ENCODE measurements at regions not wholly inside any gene's neighbourhood (a gene's known extent, or its start where the extent isn't known, plus 50 kb on each side); places are given as distances from the start of the nearest gene placed in this dataset.

DNA sequence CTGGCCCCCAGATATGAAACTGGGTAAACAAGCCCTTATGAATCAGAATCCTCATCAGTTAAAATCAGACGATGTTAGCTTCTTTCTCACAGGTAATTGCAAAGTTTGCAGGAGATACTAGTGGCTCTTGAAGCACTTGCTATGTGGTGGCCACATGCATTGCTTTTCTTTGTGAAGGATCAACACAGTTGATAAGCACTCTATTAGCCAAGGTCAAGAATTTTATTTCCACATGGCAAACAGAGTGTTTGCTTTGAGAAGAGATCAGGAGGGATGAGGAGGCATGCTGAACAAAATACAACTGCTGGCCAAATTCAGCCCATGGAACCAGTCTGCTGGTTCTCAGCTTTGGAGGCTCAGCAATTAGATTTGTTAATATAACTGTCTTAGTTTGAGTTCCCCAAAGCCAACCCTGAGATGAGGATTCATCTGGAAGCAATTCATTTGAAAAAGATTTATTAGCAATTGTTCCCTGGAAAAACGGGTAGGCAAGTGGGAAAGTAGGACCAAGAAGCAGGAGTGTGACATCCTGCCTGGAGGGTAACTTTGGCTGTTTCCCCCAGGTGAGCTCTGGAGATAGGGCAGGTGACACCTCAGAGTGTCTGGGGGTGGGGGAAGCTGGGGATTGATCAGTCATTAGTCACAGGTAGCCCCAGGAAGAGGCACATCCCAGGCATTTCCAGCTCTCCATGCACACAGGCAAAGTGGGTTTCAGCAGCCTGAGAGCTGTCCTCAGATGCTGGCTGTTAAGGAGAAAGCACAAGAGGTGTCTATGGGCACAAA, 180.3 kb downstream of the ABHD5 start:
- no peak overlapping the region for H3K4me3 Mint-ChIP-seq
- H3K36me3 Mint-ChIP-seq: no peaks in the 10 kb centered on the region
- no peak overlapping the region for H3K27ac ChIP-seq (ENCODE audit: low read depth, low read length)
- no peak for DNase-seq
- no peak overlapping the region for H3K27ac Mint-ChIP-seq
- no peaks in the 10 kb centered on the region for H3K4me1 ChIP-seq (ENCODE audit: insufficient read depth, low read length)
- peaks cover 20 to 56% of the 10 kb centered on the region in 2 donors for H3K27me3 Mint-ChIP-seq
- H3K27me3 ChIP-seq (ENCODE audit: insufficient read depth, low read length, poor library complexity, severe bottlenecking): no peaks in the 10 kb centered on the region
- no peaks in the 10 kb centered on the region for H3K9me3 Mint-ChIP-seq
- H3K4me1 Mint-ChIP-seq: no peaks in the 10 kb centered on the region
- no peaks in the 10 kb centered on the region for H3K9me3 ChIP-seq (ENCODE audit: low read length)
- no peaks in the 10 kb centered on the region for H3K36me3 ChIP-seq (ENCODE audit: insufficient read depth, low read length)
- POLR2A ChIA-PET: no interaction called here
- CTCF ChIA-PET: interaction anchor here (1.9 kb wide), 1 partner anchor 9 kb away, joined by 4 read pairs; no protein-coding TSS in a partner anchor
- no peak overlapping the region for H3K4me3 ChIP-seq (ENCODE audit: low read length)

DNA sequence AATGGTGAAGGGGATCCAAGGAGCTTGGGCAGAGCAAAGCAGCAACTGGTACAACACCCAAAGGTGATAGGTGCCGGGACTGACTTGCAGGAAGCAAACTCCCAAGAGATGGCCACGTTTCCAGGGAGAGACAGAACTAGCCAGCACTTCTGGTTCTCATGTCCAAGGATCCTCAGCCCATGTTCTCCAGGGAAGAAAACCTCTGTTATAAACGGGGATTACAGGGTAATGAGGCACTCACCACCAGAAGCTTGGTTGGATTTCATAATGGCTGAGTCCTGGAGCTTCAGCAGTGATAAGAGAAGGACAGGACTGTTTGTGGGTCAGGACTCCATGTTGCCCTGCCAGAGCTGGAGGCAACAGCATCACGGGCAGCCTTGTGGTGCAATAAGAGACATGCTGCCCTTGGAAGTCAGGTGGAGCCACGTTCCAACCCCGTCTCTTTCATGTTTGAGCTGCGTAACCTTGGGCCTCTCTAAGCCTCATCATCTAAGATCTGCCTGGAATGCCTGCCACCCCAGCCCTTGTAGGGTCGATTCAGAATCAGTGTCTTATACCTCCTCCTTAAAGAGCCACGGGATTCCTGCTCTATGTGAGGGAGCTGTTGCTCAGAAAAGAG, 181.0 kb downstream of the ABHD5 start:
- H3K27ac ChIP-seq (ENCODE audit: low read depth, low read length): no peak overlapping the region
- CTCF ChIA-PET: interaction anchor here (1.9 kb wide), 1 partner anchor 9 kb away, joined by 4 read pairs; no protein-coding TSS in a partner anchor

DNA sequence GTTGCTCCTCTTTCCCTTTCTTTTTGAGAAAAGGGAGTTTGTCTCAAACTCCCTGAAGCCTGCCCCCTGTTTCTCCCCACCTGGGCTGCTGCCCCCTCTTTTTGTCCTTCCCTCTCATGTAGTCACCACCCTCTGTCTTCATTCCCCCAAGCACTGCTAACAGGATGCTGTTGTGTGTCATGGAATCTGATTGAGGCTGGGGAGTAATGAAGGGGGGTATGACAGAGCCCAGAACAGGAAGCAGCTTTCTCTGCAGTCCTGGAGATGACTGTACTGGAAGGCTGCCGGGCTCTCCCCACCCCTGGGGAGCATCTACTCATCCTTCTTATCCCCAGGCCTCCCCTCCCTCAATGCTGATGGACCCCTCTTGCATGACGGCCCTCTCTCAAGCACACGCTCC, 181.6 kb downstream of the ABHD5 start:
- H3K9me3 Mint-ChIP-seq: no peaks in the 10 kb centered on the region
- peaks cover 21 to 59% of the 10 kb centered on the region in 2 donors for H3K27me3 Mint-ChIP-seq
- H3K36me3 Mint-ChIP-seq: no peaks in the 10 kb centered on the region
- Histone ChIP-seq H3K27ac (ENCODE audit: low read depth, low read length) (no peak overlapping the region), H3K4me3 (ENCODE audit: low read length) (no peak overlapping the region), H3K4me1 (ENCODE audit: insufficient read depth, low read length) (no peaks in the 10 kb centered on the region), H3K36me3 (ENCODE audit: insufficient read depth, low read length) (no peaks in the 10 kb centered on the region), H3K27me3 (ENCODE audit: insufficient read depth, low read length, poor library complexity, severe bottlenecking) (no peaks in the 10 kb centered on the region), H3K9me3 (ENCODE audit: low read length) (no peaks in the 10 kb centered on the region)
- no peak overlapping the region for H3K4me3 Mint-ChIP-seq
- H3K4me1 Mint-ChIP-seq: no peaks in the 10 kb centered on the region
- peak overlapping the region in 1 of 8 donors; percentile 44 for H3K27ac Mint-ChIP-seq
- DNase-seq: no peak
- ChIA-PET POLR2A (no interaction called here), CTCF (no interaction called here)

More for the DNA sequence above, 181.0 kb downstream of the ABHD5 start:
- Mint-ChIP-seq H3K27ac (no peak overlapping the region), H3K9me3 (no peaks in the 10 kb centered on the region), H3K27me3 (peaks cover 23 to 58% of the 10 kb centered on the region in 2 donors), H3K4me3 (no peak overlapping the region), H3K4me1 (no peaks in the 10 kb centered on the region), H3K36me3 (no peaks in the 10 kb centered on the region)
- Histone ChIP-seq H3K27me3 (ENCODE audit: insufficient read depth, low read length, poor library complexity, severe bottlenecking) (no peaks in the 10 kb centered on the region), H3K36me3 (ENCODE audit: insufficient read depth, low read length) (no peaks in the 10 kb centered on the region), H3K4me3 (ENCODE audit: low read length) (no peak overlapping the region), H3K4me1 (ENCODE audit: insufficient read depth, low read length) (no peaks in the 10 kb centered on the region), H3K9me3 (ENCODE audit: low read length) (no peaks in the 10 kb centered on the region)
- no peak for DNase-seq
- POLR2A ChIA-PET: no interaction called here

DNA sequence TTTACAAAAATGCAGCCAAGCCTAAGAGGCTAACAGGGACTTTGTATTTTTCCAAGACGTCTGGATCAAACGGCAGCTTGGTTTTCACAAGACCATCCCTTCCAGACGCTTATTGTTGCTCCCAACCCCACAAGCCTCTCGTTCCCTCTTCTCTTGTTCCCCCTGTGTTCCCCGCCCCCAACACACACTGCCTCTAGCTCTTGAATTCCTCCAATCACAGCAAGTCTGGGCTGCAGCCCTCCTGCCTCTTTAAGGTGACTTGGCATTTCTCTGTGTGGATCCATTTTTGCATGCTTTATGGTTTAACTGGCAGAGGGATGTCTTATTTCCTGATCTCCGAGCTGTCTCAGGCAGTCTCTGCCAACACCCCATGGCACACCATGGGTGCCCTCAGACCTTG, 182.2 kb downstream of the ABHD5 start:
- no peaks in the 10 kb centered on the region for H3K36me3 ChIP-seq (ENCODE audit: insufficient read depth, low read length)
- Mint-ChIP-seq H3K4me1 (no peaks in the 10 kb centered on the region), H3K27ac (no peak overlapping the region), H3K27me3 (peaks cover 24 to 62% of the 10 kb centered on the region in 2 donors), H3K9me3 (no peaks in the 10 kb centered on the region), H3K36me3 (no peaks in the 10 kb centered on the region), H3K4me3 (no peak overlapping the region)
- no peaks in the 10 kb centered on the region for H3K4me1 ChIP-seq (ENCODE audit: insufficient read depth, low read length)
- H3K27ac ChIP-seq (ENCODE audit: low read depth, low read length): no peak overlapping the region
- DNase-seq: no peak
- no peaks in the 10 kb centered on the region for H3K27me3 ChIP-seq (ENCODE audit: insufficient read depth, low read length, poor library complexity, severe bottlenecking)
- ChIA-PET CTCF (no interaction called here), POLR2A (no interaction called here)
- no peak overlapping the region for H3K4me3 ChIP-seq (ENCODE audit: low read length)
- no peaks in the 10 kb centered on the region for H3K9me3 ChIP-seq (ENCODE audit: low read length)

DNA sequence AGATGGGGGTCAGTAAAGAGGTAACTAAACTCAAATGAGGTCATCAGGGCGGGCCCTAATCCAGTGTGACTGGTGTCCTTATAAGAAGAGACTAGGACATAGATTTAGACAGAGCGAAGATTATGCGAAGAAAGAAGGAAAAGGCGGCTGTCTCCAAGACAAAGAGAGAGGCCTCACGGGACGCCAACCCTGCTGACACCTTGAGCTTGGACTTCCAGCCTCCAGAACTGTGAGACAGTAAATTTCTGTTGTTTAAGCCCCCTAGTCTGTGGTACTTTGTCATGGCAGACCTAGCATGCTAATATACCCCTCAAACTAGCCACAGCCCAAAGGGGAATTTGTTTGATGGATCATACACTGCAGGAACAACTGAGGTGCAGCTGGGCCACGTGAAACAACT, 183.0 kb downstream of the ABHD5 start:
- POLR2A ChIA-PET: no interaction called here
- no peaks in the 10 kb centered on the region for H3K4me1 Mint-ChIP-seq
- H3K27ac Mint-ChIP-seq: no peak overlapping the region
- no peak for DNase-seq
- no peaks in the 10 kb centered on the region for H3K27me3 ChIP-seq (ENCODE audit: insufficient read depth, low read length, poor library complexity, severe bottlenecking)
- peaks cover 25 to 59% of the 10 kb centered on the region in 2 donors for H3K27me3 Mint-ChIP-seq
- no peaks in the 10 kb centered on the region for H3K36me3 Mint-ChIP-seq
- no peaks in the 10 kb centered on the region for H3K9me3 Mint-ChIP-seq
- no peaks in the 10 kb centered on the region for H3K9me3 ChIP-seq (ENCODE audit: low read length)
- CTCF ChIA-PET: no interaction called here
- no peaks in the 10 kb centered on the region for H3K4me1 ChIP-seq (ENCODE audit: insufficient read depth, low read length)
- no peak overlapping the region for H3K27ac ChIP-seq (ENCODE audit: low read depth, low read length)
- H3K36me3 ChIP-seq (ENCODE audit: insufficient read depth, low read length): no peaks in the 10 kb centered on the region
- no peak overlapping the region for H3K4me3 Mint-ChIP-seq
- no peak overlapping the region for H3K4me3 ChIP-seq (ENCODE audit: low read length)

DNA sequence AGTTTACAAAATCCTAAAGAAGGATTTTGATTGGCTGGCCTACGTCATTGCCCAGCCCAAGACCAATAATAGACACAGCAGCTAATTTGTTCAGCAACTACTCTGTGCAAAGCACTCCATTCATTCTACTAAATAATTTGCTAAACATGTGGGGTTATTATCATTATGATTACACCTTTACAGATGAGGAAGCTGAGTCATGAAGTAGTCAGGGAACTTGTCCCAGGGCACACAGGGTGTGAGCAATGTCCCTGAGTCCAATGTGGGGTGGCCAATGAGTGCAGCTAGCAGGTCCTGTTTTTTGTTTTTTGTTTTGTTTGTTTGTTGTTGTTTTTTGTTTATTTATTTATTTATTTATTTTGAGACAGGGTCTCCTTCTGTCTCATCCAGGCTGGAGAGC, 183.6 kb downstream of the ABHD5 start:
- Mint-ChIP-seq H3K27me3 (peaks cover 25 to 55% of the 10 kb centered on the region in 2 donors), H3K36me3 (no peaks in the 10 kb centered on the region), H3K9me3 (no peaks in the 10 kb centered on the region), H3K4me3 (peak overlapping the region in 1 of 7 donors; percentile 4), H3K4me1 (no peaks in the 10 kb centered on the region), H3K27ac (no peak overlapping the region)
- DNase-seq: no peak
- Histone ChIP-seq H3K27me3 (ENCODE audit: insufficient read depth, low read length, poor library complexity, severe bottlenecking) (no peaks in the 10 kb centered on the region), H3K9me3 (ENCODE audit: low read length) (no peaks in the 10 kb centered on the region), H3K4me1 (ENCODE audit: insufficient read depth, low read length) (no peaks in the 10 kb centered on the region), H3K27ac (ENCODE audit: low read depth, low read length) (no peak overlapping the region), H3K4me3 (ENCODE audit: low read length) (no peak overlapping the region), H3K36me3 (ENCODE audit: insufficient read depth, low read length) (no peaks in the 10 kb centered on the region)
- ChIA-PET POLR2A (no interaction called here), CTCF (no interaction called here)

DNA sequence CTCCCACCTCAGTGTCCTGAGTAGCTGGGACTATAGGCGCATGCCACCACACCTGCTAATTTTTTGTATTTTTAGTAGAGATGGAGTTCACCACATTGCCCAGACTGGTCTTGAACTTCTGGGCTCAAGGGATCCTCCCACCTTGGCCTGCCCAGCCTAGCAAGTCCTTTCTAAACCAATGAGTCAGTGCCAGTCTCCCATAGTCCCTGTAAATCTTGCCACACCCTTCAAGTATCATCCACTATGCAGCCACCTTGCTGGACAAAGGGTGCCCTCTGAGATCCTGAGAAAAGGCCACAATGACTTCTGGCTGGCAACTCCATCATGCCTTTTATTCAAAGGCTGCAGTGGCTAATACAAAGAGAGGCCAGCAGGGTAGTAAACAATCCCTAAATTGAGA, 184.0 kb downstream of the ABHD5 start:
- no peaks in the 10 kb centered on the region for H3K9me3 Mint-ChIP-seq

DNA sequence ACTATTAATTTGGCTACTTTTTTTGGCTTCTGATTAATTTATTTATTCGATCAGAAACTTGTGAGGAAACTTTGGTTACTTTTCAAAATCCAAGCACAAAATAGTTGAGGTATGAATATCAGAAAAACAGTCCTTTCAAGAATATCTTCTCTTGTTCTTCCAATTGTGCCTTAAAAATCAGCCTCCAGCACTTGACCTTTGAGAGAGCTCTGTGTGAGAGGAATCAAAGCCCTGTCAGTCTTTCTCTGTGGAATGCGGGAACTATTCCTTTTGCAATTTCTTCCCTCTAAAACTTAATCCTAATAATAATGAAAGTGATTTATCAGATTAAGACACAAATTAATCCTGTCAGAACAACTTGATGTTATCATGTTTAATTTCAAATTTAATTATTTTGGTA, 185.9 kb downstream of the ABHD5 start:
- no peak overlapping the region for H3K4me3 Mint-ChIP-seq
- H3K4me1 Mint-ChIP-seq: no peaks in the 10 kb centered on the region
- Histone ChIP-seq H3K36me3 (ENCODE audit: insufficient read depth, low read length) (no peaks in the 10 kb centered on the region), H3K4me3 (ENCODE audit: low read length) (no peak overlapping the region), H3K27ac (ENCODE audit: low read depth, low read length) (no peak overlapping the region), H3K27me3 (ENCODE audit: insufficient read depth, low read length, poor library complexity, severe bottlenecking) (no peaks in the 10 kb centered on the region), H3K9me3 (ENCODE audit: low read length) (no peaks in the 10 kb centered on the region), H3K4me1 (ENCODE audit: insufficient read depth, low read length) (no peaks in the 10 kb centered on the region)
- DNase-seq: no peak
- CTCF ChIA-PET: no interaction called here
- POLR2A ChIA-PET: no interaction called here
- no peaks in the 10 kb centered on the region for H3K9me3 Mint-ChIP-seq
- peaks cover 22 to 49% of the 10 kb centered on the region in 2 donors for H3K27me3 Mint-ChIP-seq
- H3K27ac Mint-ChIP-seq: no peak overlapping the region
- H3K36me3 Mint-ChIP-seq: no peaks in the 10 kb centered on the region

More for the DNA sequence above, 184.0 kb downstream of the ABHD5 start:
- H3K4me1 ChIP-seq (ENCODE audit: insufficient read depth, low read length): no peaks in the 10 kb centered on the region
- peaks cover 25 to 51% of the 10 kb centered on the region in 2 donors for H3K27me3 Mint-ChIP-seq
- ChIA-PET POLR2A (no interaction called here), CTCF (no interaction called here)
- H3K36me3 ChIP-seq (ENCODE audit: insufficient read depth, low read length): no peaks in the 10 kb centered on the region
- no peak overlapping the region for H3K4me3 Mint-ChIP-seq
- H3K27ac Mint-ChIP-seq: no peak overlapping the region
- no peak overlapping the region for H3K4me3 ChIP-seq (ENCODE audit: low read length)
- H3K36me3 Mint-ChIP-seq: no peaks in the 10 kb centered on the region
- H3K9me3 ChIP-seq (ENCODE audit: low read length): no peaks in the 10 kb centered on the region
- no peak overlapping the region for H3K27ac ChIP-seq (ENCODE audit: low read depth, low read length)
- no peaks in the 10 kb centered on the region for H3K27me3 ChIP-seq (ENCODE audit: insufficient read depth, low read length, poor library complexity, severe bottlenecking)
- no peaks in the 10 kb centered on the region for H3K4me1 Mint-ChIP-seq
- no peak for DNase-seq
